HG03175 (cell line): ENCODE measurements at regions not wholly inside any gene's neighbourhood (a gene's known extent, or its start where the extent isn't known, plus 50 kb on each side); places are given as distances from the start of the nearest gene placed in this dataset.

Source experiments
- ATAC-seq: cut with Tn5 transposase; IDR thresholded peaks from one replicate; pipeline ENCODE4 v1.9.1; 2021; ENCODE audit warnings: mild to moderate bottlenecking, moderate library complexity; ENCODE audit not compliant: unreplicated experiment

- no peak for ATAC-seq
Observed at GRCh38 chr1:68953311-68953710, 456.4 kb upstream of the DEPDC1 start.

GRCh38 chr1:68954841-68955240, 458.0 kb upstream of the DEPDC1 start:
- no peak for ATAC-seq

GRCh38 chr1:68955424-68955823, 458.5 kb upstream of the DEPDC1 start:
- no peak for ATAC-seq

- no peak for ATAC-seq
Observed at GRCh38 chr1:68958958-68959357, 462.1 kb upstream of the DEPDC1 start.

- ATAC-seq, result no peak
Observed at GRCh38 chr1:68959461-68960030, 462.7 kb upstream of the DEPDC1 start.

GRCh38 chr1:68961143-68961542, 464.3 kb upstream of the DEPDC1 start:
- no peak for ATAC-seq

- no peak for ATAC-seq
Observed at GRCh38 chr1:68963353-68963752, 466.5 kb upstream of the DEPDC1 start.

- ATAC-seq, result no peak
Observed at GRCh38 chr1:68969441-68969840, 472.6 kb upstream of the DEPDC1 start.

- no peak for ATAC-seq
Observed at GRCh38 chr1:68970571-68970970, 473.7 kb upstream of the DEPDC1 start.

- ATAC-seq, result no peak
Observed at GRCh38 chr1:68973459-68974244, 476.8 kb upstream of the DEPDC1 start.

GRCh38 chr1:68974447-68974846, 477.6 kb upstream of the DEPDC1 start:
- ATAC-seq, result no peak

GRCh38 chr1:68975212-68975933, 478.5 kb upstream of the DEPDC1 start:
- ATAC-seq, result no peak

GRCh38 chr1:68976916-68977610, 480.2 kb upstream of the DEPDC1 start:
- no peak for ATAC-seq

- no peak for ATAC-seq
Observed at GRCh38 chr1:68979891-68980290, 483.0 kb upstream of the DEPDC1 start.

GRCh38 chr1:68984289-68984688, 487.4 kb upstream of the DEPDC1 start:
- ATAC-seq, result no peak

- ATAC-seq, result no peak
Observed at GRCh38 chr1:68994096-68994495, 497.2 kb upstream of the DEPDC1 start.

- ATAC-seq, result no peak
Observed at GRCh38 chr1:69016468-69016867, 519.6 kb upstream of the DEPDC1 start.

GRCh38 chr1:69029649-69030048, 532.8 kb upstream of the DEPDC1 start:
- no peak for ATAC-seq

- no peak for ATAC-seq
Observed at GRCh38 chr1:69038379-69038778, 529.3 kb upstream of the LRRC7 start.

GRCh38 chr1:69045572-69045971, 522.1 kb upstream of the LRRC7 start:
- ATAC-seq, result no peak

- ATAC-seq, result no peak
Observed at GRCh38 chr1:69055194-69055593, 512.5 kb upstream of the LRRC7 start.
